Esophagus squamous epithelium (tissue), 4 donors: ENCODE measurements at regions not wholly inside any gene's neighbourhood (a gene's known extent, or its start where the extent isn't known, plus 50 kb on each side); places are given as distances from the start of the nearest gene placed in this dataset.

ENCODE experiments used
- CTCF ChIP-seq, 6 experiments: fragments of 450-650 bp in 4 of 6; fragments of 200-600 bp in 2 of 6; sonication (generic) in 2 of 6; IDR thresholded peaks; one replicate each; pipeline ENCODE4 v1.5.1; 2016 to 2019; ENCODE audit warnings: antibody characterized with exemption in 6 of 6, mild to moderate bottlenecking in 4 of 6, moderate library complexity in 4 of 6
- POLR2A ChIP-seq, 4 donors: fragments of 450-650 bp; IDR thresholded peaks; one replicate each; pipeline ENCODE4 v1.6.1; 2017; ENCODE audit warnings: antibody characterized with exemption in 4 of 4, mild to moderate bottlenecking in 4 of 4, moderate library complexity in 3 of 4

DNA sequence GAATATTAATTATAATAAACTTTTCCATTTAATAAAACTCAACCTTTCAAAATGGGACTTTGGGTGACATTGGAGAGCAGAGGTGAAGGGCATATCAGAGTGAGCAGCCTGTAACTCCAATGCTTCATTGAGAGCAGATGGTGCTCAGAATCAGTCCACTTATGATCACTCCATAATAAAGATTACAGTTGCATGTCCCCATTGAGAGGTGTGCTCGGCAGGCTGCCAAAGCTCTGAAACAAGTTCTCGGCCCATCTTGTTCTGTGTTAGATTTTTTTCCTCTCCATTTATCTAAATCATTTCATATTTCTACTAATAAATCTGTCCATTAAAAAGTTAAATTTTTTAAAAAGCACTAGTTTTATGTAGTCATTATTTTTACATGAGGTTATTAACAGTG lies 1786.4 kb upstream of the WWC1 start:
- TF ChIP-seq POLR2A (IDR thresholded peaks at IDR 0.05) (no peak), CTCF (IDR thresholded peaks at IDR 0.05) (no peak)
